ENCODE measurements at regions not wholly inside any gene's neighbourhood (a gene's known extent, or its start where the extent isn't known, plus 50 kb on each side); places are given as distances from the start of the nearest gene placed in this dataset.

- Histone ChIP-seq H3K9me2 (replicated peaks; ENCODE audit: insufficient read depth) (no peaks in the 10 kb centered on the region), H3K79me2 (no peaks in the 10 kb centered on the region), H3K4me2 (no peak overlapping the region), H3K4me3 (no peak overlapping the region), H3K4me1 (ENCODE audit: insufficient read depth) (peaks cover 3% of the 10 kb centered on the region), H3K27me3 (no peaks in the 10 kb centered on the region), H2AFZ (no peak overlapping the region), H4K20me1 (ENCODE audit: insufficient read depth, poor library complexity, severe bottlenecking) (no peaks in the 10 kb centered on the region), H3K27ac (peak overlapping the region; percentile 18), H3K9me3 (ENCODE audit: low read depth) (no peaks in the 10 kb centered on the region), H3K36me3 (replicated peaks; ENCODE audit: insufficient read depth, low read depth) (no peaks in the 10 kb centered on the region)
- DNase-seq (ENCODE audit: low spot score) = no peak
- TF ChIP-seq CTCF (IDR thresholded peaks at IDR 0.05; ENCODE audit: poor library complexity) = no peak
- TF ChIP-seq EZH2 (IDR thresholded peaks at IDR 0.05; ENCODE audit: borderline replicate concordance) = no peak
- no peak for TF ChIP-seq EZH2phosphoT487 (IDR thresholded peaks at IDR 0.05; ENCODE audit: low read depth, severe bottlenecking, unreplicated experiment)
- 93% methylated on average over 6 of the region's 6 CpGs for WGBS (ENCODE audit: low lambda C conversion rate, missing lambda C conversion rate)
Measured at GRCh38 chr4:26073886-26074560, 160.0 kb downstream of the SMIM20 start.

GRCh38 chr4:26074712-26075430 is 160.9 kb downstream of the SMIM20 start:
- no peak for DNase-seq (ENCODE audit: low spot score)
- H3K9me3 ChIP-seq (ENCODE audit: low read depth) = no peaks in the 10 kb centered on the region
- H2AFZ ChIP-seq = no peak overlapping the region
- no peaks in the 10 kb centered on the region for H3K27me3 ChIP-seq
- WGBS (ENCODE audit: low lambda C conversion rate, missing lambda C conversion rate) = 64% methylated on average over 8 of the region's 8 CpGs
- H4K20me1 ChIP-seq (ENCODE audit: insufficient read depth, poor library complexity, severe bottlenecking) = no peaks in the 10 kb centered on the region
- peak overlapping the region; percentile 18 for H3K27ac ChIP-seq
- peaks cover 3% of the 10 kb centered on the region for H3K4me1 ChIP-seq (ENCODE audit: insufficient read depth)
- H3K4me3 ChIP-seq = no peak overlapping the region
- H3K36me3 ChIP-seq (replicated peaks; ENCODE audit: insufficient read depth, low read depth) = no peaks in the 10 kb centered on the region
- H3K9me2 ChIP-seq (replicated peaks; ENCODE audit: insufficient read depth) = no peaks in the 10 kb centered on the region
- H3K4me2 ChIP-seq = no peak overlapping the region
- no peaks in the 10 kb centered on the region for H3K79me2 ChIP-seq
- TF ChIP-seq EZH2 (IDR thresholded peaks at IDR 0.05; ENCODE audit: borderline replicate concordance) (no peak), CTCF (IDR thresholded peaks at IDR 0.05; ENCODE audit: poor library complexity) (no peak), EZH2phosphoT487 (IDR thresholded peaks at IDR 0.05; ENCODE audit: low read depth, severe bottlenecking, unreplicated experiment) (no peak)

GRCh38 chr4:26075583-26075982 is 161.6 kb downstream of the SMIM20 start:
- no peak for DNase-seq (ENCODE audit: low spot score)
- 35% methylated on average over 1 of the region's 1 CpG for WGBS (ENCODE audit: low lambda C conversion rate, missing lambda C conversion rate)
- H3K27ac ChIP-seq = no peak overlapping the region
- H4K20me1 ChIP-seq (ENCODE audit: insufficient read depth, poor library complexity, severe bottlenecking) = no peaks in the 10 kb centered on the region
- no peaks in the 10 kb centered on the region for H3K36me3 ChIP-seq (replicated peaks; ENCODE audit: insufficient read depth, low read depth)
- no peaks in the 10 kb centered on the region for H3K9me3 ChIP-seq (ENCODE audit: low read depth)
- H3K4me2 ChIP-seq = no peak overlapping the region
- H3K27me3 ChIP-seq = no peaks in the 10 kb centered on the region
- no peak overlapping the region for H3K4me3 ChIP-seq
- H3K9me2 ChIP-seq (replicated peaks; ENCODE audit: insufficient read depth) = no peaks in the 10 kb centered on the region
- H3K79me2 ChIP-seq = no peaks in the 10 kb centered on the region
- peaks cover 3% of the 10 kb centered on the region for H3K4me1 ChIP-seq (ENCODE audit: insufficient read depth)
- no peak overlapping the region for H2AFZ ChIP-seq
- TF ChIP-seq EZH2 (IDR thresholded peaks at IDR 0.05; ENCODE audit: borderline replicate concordance) (no peak), EZH2phosphoT487 (IDR thresholded peaks at IDR 0.05; ENCODE audit: low read depth, severe bottlenecking, unreplicated experiment) (no peak), CTCF (IDR thresholded peaks at IDR 0.05; ENCODE audit: poor library complexity) (no peak)

Data from hepatocyte (in vitro differentiated cells).